ENCODE measurements at regions not wholly inside any gene's neighbourhood (a gene's known extent, or its start where the extent isn't known, plus 50 kb on each side); places are given as distances from the start of the nearest gene placed in this dataset.

Small RNA genes in the stretch of these regions (small RNA-seq; reads per million reads assigned to genes)
- gene MIR6760 = 0 reads per million in 3 experiments
